K562 (cell line): ENCODE measurements at regions not wholly inside any gene's neighbourhood (a gene's known extent, or its start where the extent isn't known, plus 50 kb on each side); places are given as distances from the start of the nearest gene placed in this dataset.

Experiments
- ATAC-seq: fragments of 200-7000 bp; cut with Tn5 transposase; 3 replicates; pipeline ENCODE4 v1.9.1; 2020; ENCODE audit warnings: moderate library complexity
- BruUV-seq: library from RNA; stranded (reverse); fragments of 400-500 nt; replicated peaks from 2 replicates; lab custom pipeline; 2021; lab: Mats Ljungman, UMichigan
- CTCF ChIA-PET: fragments of 300-600 bp; formaldehyde crosslinking; extraction: SDS; loops from one replicate; lab custom pipeline; 2021; ENCODE audit warnings: low intra/inter-chr PET ratio; lab: Yijun Ruan, JAX
- POLR2A ChIA-PET: fragments of 300-600, 350-650 bp; sonication (Branson Sonifier 250); formaldehyde crosslinking; extraction: SDS; loops from one replicate; lab custom pipeline; 2021; ENCODE audit warnings: antibody characterized with exemption, inconsistent platforms; lab: Yijun Ruan, JAX
- DNase-seq, 4 experiments: peaks; one replicate each; pipeline versions ENCODE4 v3.0.0 to v3.0.0-alpha.2; 2011 to 2018; ENCODE audit warnings: low spot score in 3 of 4, mixed read lengths in 3 of 4; ENCODE audit errors: extremely low read depth in 1 of 4
- FAIRE-seq: peaks from 2 replicates; lab custom pipeline; 2011; peaks lifted over from hg19 to GRCh38; lab: Jason Lieb, UNC
- H2AFZ ChIP-seq: 2 replicates; pipeline ENCODE4 v1.6.0; 2011; ENCODE audit warnings: low read depth, low read length, control low read depth, inconsistent platforms
- H3K27ac ChIP-seq: fragments of 200-600 bp; 3 replicates; pipeline ENCODE4 v1.8.0; 2011; ENCODE audit warnings: low read depth, mild to moderate bottlenecking, control low read depth, inconsistent platforms, low read length, moderate library complexity, mixed read lengths; ENCODE audit errors: extremely low read depth
- H3K27me3 ChIP-seq, 2 experiments: fragments of 300-600 bp in 1 of 2; 2 replicates in 1 of 2; 3 replicates in 1 of 2; pipeline versions ENCODE4 v1.6.0 to v1.8.0; 2011; ENCODE audit warnings: inconsistent platforms in 2 of 2, low read length in 2 of 2, mild to moderate bottlenecking in 1 of 2, mixed read lengths in 1 of 2, moderate library complexity in 1 of 2; ENCODE audit not compliant: control insufficient read depth in 2 of 2, insufficient read depth in 2 of 2
- H3K36me3 ChIP-seq: fragments of 300-600 bp; 3 replicates; pipeline ENCODE4 v1.8.0; 2011; ENCODE audit warnings: mild to moderate bottlenecking, low read length, inconsistent platforms; ENCODE audit not compliant: control insufficient read depth, insufficient read depth
- H3K4me1 ChIP-seq, 2 experiments: fragments of 200-600 bp in 1 of 2; replicated peaks in 1 of 2; 2 replicates in 1 of 2; 3 replicates in 1 of 2; pipeline versions ENCODE4 v1.5.1 to v1.8.0; 2011; ENCODE audit warnings: inconsistent platforms in 2 of 2, low read length in 2 of 2, mild to moderate bottlenecking in 1 of 2, mixed read lengths in 1 of 2, moderate library complexity in 1 of 2; ENCODE audit not compliant: control insufficient read depth in 2 of 2, insufficient read depth in 2 of 2
- H3K4me2 ChIP-seq: 2 replicates; pipeline ENCODE4 v1.6.1; 2011; ENCODE audit warnings: low read length, control low read depth, inconsistent platforms, mixed read lengths; ENCODE audit not compliant: insufficient read depth
- H3K4me3 ChIP-seq: fragments of 200-600 bp; sonication (generic), shearing (Covaris generic); 2 replicates; pipeline ENCODE4 v1.5.1; 2016; ENCODE audit warnings: control low read depth, inconsistent platforms
- H3K79me2 ChIP-seq: fragments of 200-600 bp; 3 replicates; pipeline ENCODE4 v1.8.0; 2011; ENCODE audit warnings: low read length, inconsistent platforms; ENCODE audit not compliant: control insufficient read depth, insufficient read depth
- H3K9ac ChIP-seq, 2 experiments: 2 replicates each; pipeline versions ENCODE4 v1.6.0 to v1.6.1; 2011; ENCODE audit warnings: low read depth in 2 of 2, low read length in 2 of 2, control low read depth in 1 of 2, inconsistent platforms in 1 of 2, mild to moderate bottlenecking in 1 of 2, mixed read lengths in 1 of 2; ENCODE audit not compliant: insufficient read depth in 1 of 2
- H3K9me1 ChIP-seq: one replicate; pipeline ENCODE4 v1.6.0; 2011; ENCODE audit warnings: inconsistent platforms, mild to moderate bottlenecking, low read length, moderate library complexity; ENCODE audit not compliant: control insufficient read depth, insufficient read depth
- H3K9me3 ChIP-seq: replicated peaks from 2 replicates; pipeline ENCODE4 v1.5.1; 2011; ENCODE audit warnings: low read depth, low read length, inconsistent platforms; ENCODE audit not compliant: control insufficient read depth, insufficient read depth
- H4K20me1 ChIP-seq: replicated peaks from 2 replicates; pipeline ENCODE4 v1.6.1; 2011; ENCODE audit warnings: low read length, inconsistent platforms, mixed read lengths; ENCODE audit not compliant: control insufficient read depth, insufficient read depth
- ATF4 ChIP-seq: fragments of 450-650 bp; formaldehyde crosslinking; IDR thresholded peaks from 2 replicates; pipeline ENCODE4 v1.4.0; 2022; ENCODE audit warnings: mild to moderate bottlenecking, moderate library complexity
- EHMT2 ChIP-seq: fragments of 450-650 bp; IDR thresholded peaks from 2 replicates; pipeline ENCODE4 v1.6.1; 2018; ENCODE audit warnings: antibody characterized with exemption
- ELF4 ChIP-seq: fragments of 450-650 bp; formaldehyde crosslinking; IDR thresholded peaks from 2 replicates; pipeline ENCODE4 v1.4.0; 2022; ENCODE audit warnings: missing genetic modification characterization
- NUFIP1 ChIP-seq: fragments of 450-650 bp; IDR thresholded peaks from 2 replicates; pipeline ENCODE4 v1.6.1; 2018; ENCODE audit not compliant: partially characterized antibody
- PHB ChIP-seq: fragments of 250-450 bp; sonication (Bioruptor Pico); IDR thresholded peaks from 2 replicates; pipeline ENCODE4 v1.5.0; 2021
- PRDM10 ChIP-seq: fragments of 450-650 bp; IDR thresholded peaks from 2 replicates; pipeline ENCODE4 v1.6.1; 2018; ENCODE audit not compliant: partially characterized antibody
- RB1 ChIP-seq: fragments of 450-650 bp; IDR thresholded peaks from 2 replicates; pipeline ENCODE4 v1.6.1; 2017; ENCODE audit warnings: low read depth, mild to moderate bottlenecking
- RNF219 ChIP-seq: fragments of 250-450 bp; sonication (Bioruptor Pico); IDR thresholded peaks from 2 replicates; pipeline ENCODE4 v1.5.0; 2022; ENCODE audit warnings: mild to moderate bottlenecking
- ZC3H8 ChIP-seq: fragments of 450-650 bp; IDR thresholded peaks from 2 replicates; pipeline ENCODE4 v1.6.1; 2017
- ZNF395 ChIP-seq: fragments of 200-800 bp; sonication (Bioruptor generic); IDR thresholded peaks from 2 replicates; pipeline ENCODE4 v1.6.1; 2017; ENCODE audit warnings: missing genetic modification characterization, missing compliant biosample characterization
- ZNF507 ChIP-seq: conservative IDR thresholded peaks from 2 replicates; pipeline ENCODE4 v1.6.1; 2017; ENCODE audit warnings: missing genetic modification characterization, missing compliant biosample characterization
- ZNF639 ChIP-seq, 2 experiments: fragments of 200-800 bp in 1 of 2; sonication (Bioruptor generic) in 1 of 2; sonication (generic) in 1 of 2; formaldehyde crosslinking in 1 of 2; IDR thresholded peaks in 1 of 2; conservative IDR thresholded peaks in 1 of 2; 2 replicates each; pipeline versions ENCODE4 v1.5.0 to v1.6.1; 2016 to 2020; ENCODE audit warnings: missing compliant biosample characterization in 1 of 2, missing genetic modification characterization in 1 of 2, missing genetic modification reagents in 1 of 2
- WGBS: fragments of 100-300 bp; shearing (Covaris generic); methylation state at CpG from one replicate; pipeline ENCODE4 v1.1.6; 2016; ENCODE audit warnings: low coverage, mixed read lengths; ENCODE audit not compliant: insufficient coverage; ENCODE audit errors: missing lambda C conversion rate; 5-methylcytosine and 5-hydroxymethylcytosine counted together
- in situ Hi-C: fragments of 300-500 bp; cut with MboI; formaldehyde crosslinking; loops from 4 replicates; pipeline ENCODE4 v1.15.0; 2018; ENCODE audit warnings: inconsistent platforms, mixed read lengths
- intact Hi-C: fragments of 100-400 bp; cut with micrococcal nuclease; formaldehyde crosslinking; loops from 2 replicates; pipeline ENCODE4 v1.14.2; 2022

- no peak for TF ChIP-seq ZNF639 (CRISPR knock-in tag; conservative IDR thresholded peaks at IDR 0.05 in 1 of 2, IDR thresholded peaks at IDR 0.05 in 1 of 2)
- no peak for TF ChIP-seq PHB (CRISPR knock-in tag)
- no peak for TF ChIP-seq RB1
- TF ChIP-seq ZNF507 (tag): no peak
- TF ChIP-seq ATF4: no peak
- no peak for TF ChIP-seq ZC3H8
- TF ChIP-seq ELF4 (CRISPR knock-in tag): no peak
- TF ChIP-seq, all 486 proteins: peak for 0
These were observed 107.7 kb upstream of the RET start (continued) for GRCh38 chr10:42969147-42969546.

- POLR2A ChIA-PET: interaction anchor here (0.5 to 1.2 kb wide), 6 partner anchors 8 to 496 kb away, joined by 3 to 5 read pairs (median 3); no protein-coding TSS in a partner anchor
- intact Hi-C loops: no loop called here
- no peak for TF ChIP-seq EHMT2
- no peak for TF ChIP-seq ZNF395 (CRISPR knock-in tag)
- TF ChIP-seq PRDM10: no peak
- no peak for TF ChIP-seq RNF219 (CRISPR knock-in tag)
- no peak for TF ChIP-seq NUFIP1
These were observed 107.0 kb upstream of the RET start for GRCh38 chr10:42969909-42970308.

More at GRCh38 chr10:42969909-42970308, 107.0 kb upstream of the RET start:
- 5% methylated on average over 6 of the region's 6 CpGs for WGBS
- ATAC-seq: no peak
- H3K36me3 ChIP-seq: no peaks in the 10 kb centered on the region
- in situ Hi-C loops: no loop called here
- no peak overlapping the region for H3K27ac ChIP-seq
- no peak overlapping the region for H3K4me2 ChIP-seq
- no TSS peak for BruUV-seq
- no peak overlapping the region for H3K4me3 ChIP-seq
- FAIRE-seq: no peak
- H4K20me1 ChIP-seq: no peaks in the 10 kb centered on the region
- DNase-seq: no peak
- no peaks in the 10 kb centered on the region for H3K9me3 ChIP-seq
- H3K79me2 ChIP-seq: no peaks in the 10 kb centered on the region
- H3K27me3 ChIP-seq: peaks cover 0 to 18% of the 10 kb centered on the region in 2 experiments; a peak in 2 of 5 replicates
- H3K4me1 ChIP-seq: no peaks in the 10 kb centered on the region; a peak in 1 of 5 replicates
- H3K9ac ChIP-seq: no peak overlapping the region
- CTCF ChIA-PET: no interaction called here
- no peak overlapping the region for H2AFZ ChIP-seq
- H3K9me1 ChIP-seq: no peaks in the 10 kb centered on the region
